COLO668 (cell line): ENCODE measurements at regions not wholly inside any gene's neighbourhood (a gene's known extent, or its start where the extent isn't known, plus 50 kb on each side); places are given as distances from the start of the nearest gene placed in this dataset.

Experiments used
- DNase-seq: peaks from one replicate; lab custom pipeline; 2025; ENCODE audit not compliant: unreplicated experiment; lab: John Stamatoyannopoulos, UW

GRCh38 chr9:18020121-18020745 lies 441.4 kb downstream of the SH3GL2 start:
- no peak for DNase-seq

DNA sequence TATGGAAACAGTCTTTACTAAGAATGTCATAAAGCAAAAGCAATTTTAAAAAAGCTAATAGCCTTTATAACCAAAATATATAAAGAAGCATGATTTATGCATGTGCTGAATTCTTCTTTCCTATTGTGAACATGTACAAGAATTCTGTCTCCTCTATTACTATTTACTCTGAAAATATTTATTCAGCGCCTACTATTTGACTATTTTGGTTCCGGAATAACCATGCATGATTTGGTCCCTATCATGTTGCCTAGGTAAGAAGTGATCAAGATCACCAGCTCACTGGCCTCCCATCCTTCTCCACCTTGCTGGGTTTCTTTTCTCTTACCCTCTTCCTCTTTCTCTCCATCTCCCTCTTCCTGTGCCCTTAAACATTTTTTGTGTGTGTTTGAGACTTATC lies 443.8 kb downstream of the SH3GL2 start:
- DNase-seq = no peak

GRCh38 chr9:18023332-18023731 lies 444.5 kb downstream of the SH3GL2 start:
- no peak for DNase-seq

DNA sequence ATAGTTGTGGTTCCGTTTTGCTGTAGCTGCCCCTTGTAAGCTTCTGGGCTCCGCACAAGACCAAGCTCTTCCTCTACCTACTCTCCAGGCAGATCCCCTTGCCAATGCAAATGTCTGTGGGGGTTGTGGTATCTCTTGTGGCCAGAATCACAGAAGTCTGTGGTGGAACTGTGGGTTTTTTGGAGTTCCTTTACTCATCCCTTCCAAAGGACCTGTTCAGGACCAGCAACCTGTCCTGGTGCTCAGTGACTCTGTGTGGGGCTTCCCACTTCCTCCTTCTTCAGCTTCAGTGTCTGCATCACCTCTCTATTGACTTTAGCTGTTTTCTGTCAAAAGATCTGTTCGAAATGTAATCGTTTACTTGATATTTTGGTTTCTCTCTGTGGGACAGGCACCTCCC lies 441.3 kb upstream of the ADAMTSL1 start:
- DNase-seq = no peak

GRCh38 chr9:18036422-18037187 lies 437.3 kb upstream of the ADAMTSL1 start:
- no peak for DNase-seq

DNA sequence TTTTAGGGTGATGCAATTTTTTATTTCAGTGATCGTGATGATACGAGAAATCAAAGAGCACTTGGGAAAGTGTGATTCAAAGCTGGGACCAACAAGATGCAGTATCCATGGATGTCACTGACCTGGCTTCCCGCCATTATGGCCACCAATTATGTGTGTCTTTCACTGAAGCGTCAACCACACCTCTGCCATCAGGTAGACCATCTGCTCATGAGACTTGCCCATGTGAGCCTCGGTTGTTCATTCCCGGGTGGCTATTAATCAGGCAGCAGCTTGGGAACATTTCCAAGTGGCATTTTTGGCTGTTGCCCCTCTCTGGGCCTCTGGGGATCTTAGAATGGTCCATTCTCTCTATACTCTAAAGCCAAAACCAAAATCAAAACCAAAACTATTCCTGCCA lies 436.0 kb upstream of the ADAMTSL1 start:
- no peak for DNase-seq

GRCh38 chr9:18040327-18040726 lies 433.6 kb upstream of the ADAMTSL1 start:
- no peak for DNase-seq

DNA sequence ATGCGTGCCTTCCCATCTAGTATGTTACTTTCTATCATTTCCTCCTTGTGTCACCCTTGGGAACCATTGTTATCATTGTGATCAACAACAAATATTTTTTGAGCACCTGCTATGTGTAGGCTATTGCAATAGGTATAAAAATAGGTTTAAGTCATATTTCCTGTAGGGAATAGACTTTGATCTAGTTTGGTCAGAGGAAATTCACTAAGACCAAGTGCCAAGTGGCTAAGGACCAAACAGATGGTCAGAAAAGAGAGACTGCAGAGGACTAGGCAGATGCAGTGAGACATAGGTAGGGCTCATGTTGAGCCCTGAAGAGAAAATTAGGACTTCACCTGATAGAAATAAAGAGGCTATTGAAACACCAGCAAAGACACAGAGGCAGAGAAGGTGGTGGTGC lies 430.0 kb upstream of the ADAMTSL1 start:
- DNase-seq = no peak

GRCh38 chr9:18045326-18045725 lies 428.6 kb upstream of the ADAMTSL1 start:
- no peak for DNase-seq

GRCh38 chr9:18046068-18046467 lies 427.9 kb upstream of the ADAMTSL1 start:
- DNase-seq = no peak

DNA sequence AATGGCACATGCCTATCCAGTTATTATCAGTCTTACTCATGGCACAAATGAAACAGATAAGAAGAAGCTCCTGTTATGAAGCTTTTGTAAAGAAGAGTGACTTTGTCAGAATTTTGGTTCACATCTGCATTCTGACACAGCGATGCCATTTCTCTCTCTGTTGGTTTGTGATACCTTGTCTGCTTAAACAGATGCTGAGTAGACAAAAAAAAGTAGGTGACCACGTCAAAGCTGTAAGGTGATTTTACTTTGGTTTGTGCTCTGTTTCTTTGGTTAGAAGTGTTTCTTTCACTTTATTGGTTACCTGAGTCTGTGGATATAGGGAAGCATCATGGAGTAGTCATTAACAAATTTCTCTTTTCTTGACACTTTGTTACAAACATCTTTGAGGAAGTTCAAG lies 422.3 kb upstream of the ADAMTSL1 start:
- DNase-seq = no peak

GRCh38 chr9:18052060-18052459 lies 421.9 kb upstream of the ADAMTSL1 start:
- DNase-seq = no peak

DNA sequence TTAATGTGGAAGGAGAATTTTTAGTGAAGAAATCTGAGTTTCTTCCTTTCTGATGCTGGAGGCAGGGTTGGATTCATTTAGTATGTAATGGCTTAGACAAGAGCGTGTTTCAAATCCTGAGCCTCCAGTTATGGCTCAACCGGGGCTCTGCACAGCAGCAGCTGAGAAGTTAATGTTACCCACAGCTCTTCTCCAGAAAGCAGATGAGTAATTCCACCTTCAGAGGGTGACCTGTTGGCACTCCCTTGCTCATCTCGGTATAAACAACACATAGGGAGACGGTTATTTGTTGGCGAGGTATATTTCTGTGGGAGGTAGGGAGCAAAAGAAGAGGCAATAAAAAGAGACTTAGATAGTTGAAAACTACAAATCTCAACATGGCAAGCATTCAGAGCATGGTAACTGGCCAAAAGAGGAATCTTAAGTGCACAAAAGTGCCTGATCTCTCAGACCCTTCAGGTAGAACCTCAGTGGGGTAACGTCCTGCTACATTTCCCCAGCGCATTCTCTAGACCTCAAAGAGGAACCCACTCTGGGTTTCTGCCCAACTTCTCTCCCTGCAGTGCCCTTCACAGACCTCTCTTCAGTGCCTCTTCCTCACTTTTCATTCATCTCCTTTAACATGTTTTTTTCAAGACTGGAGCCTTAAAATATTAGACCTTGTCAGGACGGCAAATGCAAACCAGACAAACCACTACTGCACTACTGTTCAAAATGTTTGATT lies 417.5 kb upstream of the ADAMTSL1 start:
- DNase-seq = no peak

DNA sequence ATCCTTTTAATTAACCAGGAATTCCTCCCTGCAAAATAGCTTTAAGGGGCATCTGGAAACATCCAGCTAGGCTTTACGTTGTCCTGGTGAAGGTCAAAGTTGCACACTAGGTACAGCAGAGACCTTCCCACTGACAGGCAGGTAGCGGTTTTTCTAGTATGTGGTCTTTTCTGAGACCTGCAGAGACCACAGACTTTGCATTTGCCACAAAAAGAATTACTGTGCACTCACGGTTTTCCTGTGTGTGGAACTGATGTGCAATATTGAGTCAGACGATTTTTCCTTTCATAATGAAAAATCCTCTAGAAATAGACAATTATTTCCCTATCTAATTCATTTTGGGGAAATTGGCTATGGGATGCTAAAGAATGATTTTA lies 417.0 kb upstream of the ADAMTSL1 start:
- no peak for DNase-seq

- no peak for DNase-seq
Measured at GRCh38 chr9:18058564-18059442, 415.1 kb upstream of the ADAMTSL1 start.

DNA sequence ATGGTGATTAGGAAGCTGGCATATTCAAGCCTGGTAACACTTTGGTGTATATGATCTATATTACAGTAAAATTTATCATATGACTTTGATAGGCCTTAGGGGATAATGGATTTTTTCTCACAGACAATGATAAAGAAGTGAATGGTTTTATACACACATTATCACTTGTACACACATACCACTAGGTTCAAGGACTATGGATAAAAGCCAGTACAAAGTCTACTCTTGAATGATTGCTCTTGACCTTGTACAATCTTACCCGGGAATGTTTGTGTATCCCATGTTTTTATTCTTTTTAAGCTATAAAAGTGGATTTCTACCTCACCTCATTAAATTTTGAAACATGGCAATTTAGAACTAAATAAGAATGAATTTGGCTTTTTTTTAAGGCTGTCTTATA lies 414.5 kb upstream of the ADAMTSL1 start:
- no peak for DNase-seq

DNA sequence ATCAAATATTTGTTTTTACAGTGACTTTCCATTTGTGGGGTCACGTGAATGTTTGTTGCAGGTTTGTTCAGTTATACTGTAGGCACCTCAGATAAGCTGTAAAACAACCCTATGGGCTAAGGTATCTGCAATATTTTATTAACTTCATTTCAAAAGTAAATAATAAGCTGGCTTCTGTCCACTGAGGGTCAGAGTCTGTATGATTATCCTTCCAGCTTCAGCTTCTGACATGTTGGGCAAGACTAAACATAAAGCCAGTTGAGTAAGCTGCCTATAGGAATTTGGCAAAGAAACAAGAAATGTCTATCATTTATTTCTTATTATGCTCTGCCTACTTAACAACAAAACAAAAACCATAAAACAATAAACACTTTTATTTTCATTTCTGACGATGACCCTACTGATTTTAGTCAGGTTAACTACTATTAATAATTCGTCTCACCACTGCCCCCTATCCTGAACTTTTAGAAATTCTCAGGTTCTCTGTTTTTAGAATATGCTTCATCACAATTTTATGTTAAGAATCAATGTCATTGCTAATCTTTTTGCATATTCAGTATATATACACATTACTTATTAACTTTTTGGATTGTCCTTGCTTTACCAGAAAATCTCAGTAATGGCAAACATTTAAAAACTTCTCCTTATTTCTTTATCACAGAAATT lies 413.6 kb upstream of the ADAMTSL1 start:
- no peak for DNase-seq

- DNase-seq = no peak
Measured at GRCh38 chr9:18061332-18061731, 412.6 kb upstream of the ADAMTSL1 start.

GRCh38 chr9:18061856-18062255 lies 412.1 kb upstream of the ADAMTSL1 start:
- no peak for DNase-seq

DNA sequence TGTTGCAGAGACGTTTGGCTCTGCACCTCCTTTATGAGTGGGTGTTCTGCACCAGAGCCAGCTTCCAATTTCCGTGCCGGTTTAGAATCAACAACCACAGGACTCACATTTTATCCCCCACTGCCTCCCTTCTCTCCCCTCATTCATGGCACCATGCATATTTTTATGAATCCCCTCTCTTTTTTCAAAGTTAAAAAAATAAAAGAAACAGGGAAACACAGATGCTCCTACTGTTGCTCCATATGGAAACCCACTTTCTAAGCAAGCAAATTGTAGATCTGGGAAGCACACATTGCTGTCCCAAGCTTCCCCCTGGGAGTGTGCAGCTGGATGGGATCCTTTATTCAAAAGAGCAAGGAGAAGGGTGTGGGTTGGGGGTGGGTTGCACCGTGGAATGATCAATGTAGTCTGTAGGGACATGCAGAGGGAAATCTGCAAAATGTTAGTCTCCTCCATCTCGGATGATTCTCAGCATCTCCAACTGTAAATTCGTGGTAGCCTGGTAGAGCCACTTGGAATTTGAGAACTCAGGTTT lies 410.0 kb upstream of the ADAMTSL1 start:
- no peak for DNase-seq
